IPS DF 6.9 (cell line): ENCODE measurements at regions not wholly inside any gene's neighbourhood (a gene's known extent, or its start where the extent isn't known, plus 50 kb on each side); places are given as distances from the start of the nearest gene placed in this dataset.
"Not testable (repeated sequence)": the region's sequence is repeated elsewhere in the genome, so short reads cannot be mapped to it uniquely, and the experiment has no call there.

ENCODE experiments used
- DNase-seq: peaks from one replicate; pipeline ENCODE4 v3.0.0-alpha.2; 2013; ENCODE audit warnings: low read depth, low spot score
- H3K27ac ChIP-seq: one replicate; pipeline ENCODE4 v1.5.1; 2013; ENCODE audit warnings: low read length, control low read depth
- H3K27me3 ChIP-seq: 2 replicates; pipeline ENCODE4 v1.6.1; 2013; ENCODE audit warnings: mild to moderate bottlenecking, low read length; ENCODE audit not compliant: control insufficient read depth, insufficient read depth
- H3K36me3 ChIP-seq: 2 replicates; pipeline ENCODE4 v1.6.1; 2013; ENCODE audit warnings: low read length; ENCODE audit not compliant: control insufficient read depth, insufficient read depth
- H3K4me1 ChIP-seq: 2 replicates; pipeline ENCODE4 v1.6.1; 2013; ENCODE audit warnings: low read length; ENCODE audit not compliant: control insufficient read depth, insufficient read depth
- H3K4me3 ChIP-seq: 2 replicates; pipeline ENCODE4 v1.5.1; 2013; ENCODE audit warnings: mild to moderate bottlenecking, low read length
- H3K9me3 ChIP-seq: 2 replicates; pipeline ENCODE4 v1.6.1; 2013; ENCODE audit warnings: low read length, inconsistent platforms; ENCODE audit not compliant: control insufficient read depth, insufficient read depth
- WGBS: extraction: QIAGEN DNeasy Blood & Tissue Kit; methylation state at CpG from one replicate; pipeline ENCODE4 v1.1.7; 2013; ENCODE audit warnings: mixed read lengths, missing lambda C conversion rate; ENCODE audit not compliant: insufficient read length, insufficient coverage; 5-methylcytosine and 5-hydroxymethylcytosine counted together

DNA sequence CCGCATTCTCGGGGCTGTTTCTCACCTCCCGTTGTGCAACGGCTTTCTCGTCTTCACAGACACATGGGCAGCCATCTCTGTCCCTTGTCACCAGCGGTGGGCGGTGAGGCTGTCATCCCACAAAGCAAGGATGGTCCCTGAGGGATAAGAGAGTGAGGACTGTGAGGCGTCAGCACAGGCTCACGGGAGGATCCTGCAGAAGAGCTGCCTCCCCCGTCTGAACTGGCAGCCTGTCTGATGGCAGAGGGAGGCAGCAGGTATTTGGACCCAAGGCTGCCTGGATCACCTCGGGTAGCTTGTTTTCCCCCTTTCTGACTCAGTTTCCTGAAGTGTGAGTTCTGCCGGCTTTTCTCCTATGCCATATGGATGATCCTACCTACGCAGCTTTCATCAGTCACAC lies 208.8 kb downstream of the LAT start:
- not testable (repeated sequence) for H3K27me3 ChIP-seq, H3K9me3 ChIP-seq, H3K4me1 ChIP-seq, H3K36me3 ChIP-seq, H3K27ac ChIP-seq, DNase-seq, H3K4me3 ChIP-seq
- no CpG with 5 or more reads among the region's 13 CpGs for WGBS

DNA sequence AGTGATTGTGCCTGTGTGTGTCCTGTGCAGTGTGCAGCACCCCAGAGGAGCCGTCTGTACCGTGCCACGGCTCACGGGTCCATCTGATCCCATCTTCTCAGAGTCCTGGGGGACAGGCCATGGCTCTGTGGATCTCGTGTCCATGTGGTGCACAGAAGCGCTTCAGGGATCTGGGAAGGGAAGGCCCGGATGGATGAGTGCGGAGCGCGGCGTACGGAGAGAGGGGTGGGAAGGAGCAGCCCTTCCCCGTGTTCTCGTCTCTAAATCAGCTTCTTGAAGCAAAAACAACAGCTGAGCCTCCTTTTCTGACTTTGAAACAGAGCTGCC lies 208.4 kb downstream of the LAT start:
- WGBS = no CpG with 5 or more reads among the region's 14 CpGs
- not testable (repeated sequence) for DNase-seq, H3K36me3 ChIP-seq, H3K27me3 ChIP-seq, H3K4me1 ChIP-seq, H3K27ac ChIP-seq, H3K4me3 ChIP-seq, H3K9me3 ChIP-seq

DNA sequence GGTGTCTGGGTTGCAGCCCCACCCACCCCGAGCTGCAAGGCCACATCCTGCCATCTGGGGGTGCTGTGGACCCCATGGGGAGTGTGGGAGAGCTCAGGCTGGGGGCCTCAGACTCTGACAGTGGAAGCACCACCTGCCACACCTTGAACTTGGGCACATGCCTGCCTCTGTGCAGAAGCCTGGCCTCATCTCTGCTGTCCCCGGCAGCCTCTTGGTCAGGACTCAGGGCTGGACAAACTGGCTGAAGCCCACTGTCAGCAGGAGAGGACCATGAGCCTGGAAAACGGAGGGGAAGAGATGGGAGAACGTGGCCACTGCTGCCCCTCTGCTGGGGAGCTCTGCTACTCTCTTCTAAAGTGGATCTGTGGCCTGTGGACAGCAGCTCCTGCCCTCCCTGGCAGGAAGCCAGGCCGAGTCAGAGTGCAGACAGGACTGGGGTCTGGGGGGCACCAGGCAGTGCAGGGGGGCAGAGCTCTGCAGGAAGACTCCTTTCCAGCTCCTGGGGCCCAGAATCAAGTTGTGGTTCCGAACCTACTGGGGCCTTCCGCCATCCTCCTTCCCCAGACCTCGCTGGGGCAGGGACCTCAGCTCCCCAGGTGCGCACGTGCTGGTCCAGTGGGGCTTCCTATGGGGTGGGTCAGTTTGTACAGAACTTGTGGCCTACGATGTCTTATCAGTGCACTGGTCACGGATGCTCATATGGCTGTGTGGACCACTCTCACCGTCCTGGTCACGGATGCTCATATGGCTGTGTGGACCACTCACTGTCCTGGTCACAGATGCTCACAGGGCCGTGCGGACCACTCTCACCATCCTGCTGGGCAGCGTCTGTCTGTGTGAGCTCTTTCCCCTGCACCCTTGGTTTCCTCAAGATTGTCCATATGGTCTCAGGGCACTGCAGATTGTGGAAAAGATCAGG lies 207.7 kb downstream of the LAT start:
- Histone ChIP-seq H3K27me3 (no peaks in the 10 kb centered on the region), H3K9me3 (no peaks in the 10 kb centered on the region), H3K27ac (no peak overlapping the region), H3K4me3 (no peak overlapping the region), H3K4me1 (no peaks in the 10 kb centered on the region; the same call in 1 of the 2 replicates), H3K36me3 (no peaks in the 10 kb centered on the region)
- no CpG with 5 or more reads among the region's 17 CpGs for WGBS
- no peak for DNase-seq

DNA sequence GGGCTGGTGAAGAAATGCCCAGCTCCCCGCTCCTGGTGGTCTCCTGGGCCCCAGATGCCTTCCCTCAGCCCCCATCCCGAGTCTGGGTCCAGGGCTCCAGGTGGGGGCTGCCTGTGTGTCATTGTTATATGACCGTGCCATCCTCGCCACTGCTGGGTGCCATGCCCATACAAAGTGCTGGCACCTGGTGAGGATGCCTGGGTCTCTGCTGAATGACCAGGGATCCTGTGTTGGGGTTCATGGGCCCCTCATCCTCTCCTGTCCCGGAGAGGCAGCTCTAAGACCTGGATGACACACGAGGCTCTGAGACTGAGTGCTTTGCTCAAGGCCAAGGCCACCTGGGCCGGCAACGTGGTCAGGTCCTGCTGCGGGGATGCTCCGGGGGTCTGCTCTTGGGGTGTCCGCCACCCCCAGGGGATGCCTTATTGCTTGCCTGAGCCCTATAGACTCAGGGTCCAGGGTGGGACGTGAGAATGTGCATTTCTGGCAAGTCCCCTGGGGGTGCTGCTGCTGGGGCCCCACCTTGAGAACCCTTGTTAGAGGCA lies 206.9 kb downstream of the LAT start:
- H3K36me3 ChIP-seq, DNase-seq, H3K27me3 ChIP-seq, H3K4me1 ChIP-seq, H3K4me3 ChIP-seq, H3K27ac ChIP-seq, H3K9me3 ChIP-seq: not testable (repeated sequence)
- WGBS = no CpG with 5 or more reads among the region's 12 CpGs

DNA sequence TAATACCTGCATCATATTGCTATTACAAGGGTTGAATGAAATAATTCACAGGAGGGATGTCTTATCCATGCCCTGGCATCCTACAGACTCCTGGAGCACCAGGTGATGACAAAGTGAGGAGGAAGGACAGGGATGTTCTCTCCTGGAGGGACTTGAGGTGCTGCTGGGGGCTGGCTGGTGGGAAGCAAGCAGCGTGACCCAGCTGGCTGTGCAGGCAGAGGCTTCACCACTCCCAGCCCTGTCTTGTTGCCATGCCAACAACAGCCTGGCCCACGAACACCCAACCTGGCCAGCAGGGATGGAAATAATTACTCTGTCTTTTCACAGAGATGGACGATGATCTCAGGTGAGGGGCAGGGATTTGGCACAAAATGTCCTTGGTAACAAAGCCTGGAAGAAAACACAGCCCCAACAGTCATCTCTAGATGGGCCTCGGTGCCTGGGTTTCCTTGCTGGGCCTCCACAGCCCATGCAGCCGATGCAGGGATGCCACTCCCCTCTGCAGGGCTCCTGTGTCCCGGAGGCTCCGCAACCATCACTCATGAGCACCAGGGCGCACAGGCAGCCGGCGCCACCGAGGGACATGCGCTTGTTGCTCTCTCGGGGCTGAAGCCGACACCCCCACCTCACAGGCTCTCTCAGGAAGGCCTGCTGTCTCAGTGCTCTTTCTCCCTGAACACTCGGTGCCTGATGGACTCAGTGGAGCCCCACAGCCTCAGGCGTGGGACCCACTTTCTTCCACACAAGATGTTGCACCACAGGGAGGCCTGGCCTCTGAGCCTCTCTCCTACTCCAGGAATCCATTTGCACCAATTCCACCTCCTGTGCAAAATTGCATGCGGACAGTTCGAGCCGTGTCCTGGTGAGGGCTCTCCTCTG lies 205.9 kb downstream of the LAT start:
- H3K4me3 ChIP-seq, H3K36me3 ChIP-seq, H3K27me3 ChIP-seq, H3K27ac ChIP-seq, DNase-seq, H3K4me1 ChIP-seq, H3K9me3 ChIP-seq: not testable (repeated sequence)
- no CpG with 5 or more reads among the region's 19 CpGs for WGBS

DNA sequence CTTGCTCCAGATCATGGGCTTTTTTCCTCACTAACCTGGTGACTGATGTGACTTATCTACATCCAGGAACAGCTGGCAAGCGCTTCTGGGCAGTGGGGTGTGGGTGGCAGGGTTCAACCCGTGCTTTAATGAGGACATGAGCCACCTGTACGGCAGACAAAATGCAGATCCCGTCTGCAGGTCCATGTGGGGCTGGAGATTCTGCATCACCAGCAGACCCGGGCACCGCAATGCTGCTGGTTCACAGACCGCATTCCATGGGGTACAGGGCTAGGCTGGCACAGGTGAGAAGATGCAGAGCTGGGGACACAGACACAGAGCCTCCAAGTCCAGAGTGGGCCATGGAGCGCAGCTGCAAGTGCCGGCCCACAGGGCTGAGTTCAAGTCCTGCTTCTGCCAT lies 204.0 kb downstream of the LAT start:
- H3K4me1 ChIP-seq, H3K27me3 ChIP-seq, H3K9me3 ChIP-seq, H3K27ac ChIP-seq, H3K4me3 ChIP-seq, H3K36me3 ChIP-seq, DNase-seq: not testable (repeated sequence)
- WGBS = no CpG with 5 or more reads among the region's 9 CpGs

DNA sequence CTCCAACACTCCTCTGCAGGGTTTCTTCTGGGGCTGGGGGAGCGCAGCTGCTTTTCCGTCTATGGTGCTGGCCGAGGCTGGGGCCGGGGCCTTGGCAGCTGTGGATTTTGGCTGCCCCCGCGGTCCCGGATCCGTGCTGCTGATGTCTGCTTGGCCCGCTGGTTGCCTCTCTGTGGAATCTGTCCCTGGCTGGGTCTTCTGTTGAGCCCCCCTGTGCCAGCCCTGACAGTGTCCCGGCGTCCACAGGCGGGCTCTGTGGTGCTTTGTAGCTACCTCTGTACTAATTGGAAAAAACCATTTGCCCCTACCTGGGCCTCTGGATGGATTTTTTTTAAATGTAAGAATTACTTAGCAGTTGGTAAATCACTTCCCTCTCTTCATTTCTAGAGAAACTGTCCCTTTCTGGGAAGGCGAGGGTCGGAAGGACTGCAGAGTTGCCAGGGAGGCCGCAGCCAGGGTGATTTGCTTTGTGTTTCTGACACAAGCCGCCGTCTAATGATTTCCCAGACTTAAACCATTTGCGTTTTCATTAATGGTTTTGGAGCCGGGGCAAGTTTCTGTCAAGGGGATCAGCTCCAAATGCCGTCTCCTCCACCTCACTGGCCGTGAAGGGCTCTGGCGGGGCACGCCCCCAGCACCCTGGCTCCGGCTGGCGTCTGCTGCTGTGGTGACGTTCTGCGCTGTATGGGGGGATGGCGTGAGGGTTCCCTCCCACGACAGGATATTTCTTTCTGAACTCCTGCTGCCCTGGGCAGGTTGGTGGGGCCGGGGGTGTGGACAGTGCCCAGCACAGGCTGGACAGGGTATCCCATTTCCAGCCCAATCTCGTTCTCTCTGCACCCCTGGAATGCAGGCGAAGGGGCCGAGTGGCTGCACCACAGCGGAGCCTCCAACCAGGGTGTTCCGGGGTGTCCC lies 201.7 kb downstream of the LAT start:
- H3K4me1 ChIP-seq, H3K9me3 ChIP-seq, H3K36me3 ChIP-seq, H3K27me3 ChIP-seq, H3K27ac ChIP-seq, H3K4me3 ChIP-seq, DNase-seq: not testable (repeated sequence)
- WGBS = no CpG with 5 or more reads among the region's 35 CpGs

DNA sequence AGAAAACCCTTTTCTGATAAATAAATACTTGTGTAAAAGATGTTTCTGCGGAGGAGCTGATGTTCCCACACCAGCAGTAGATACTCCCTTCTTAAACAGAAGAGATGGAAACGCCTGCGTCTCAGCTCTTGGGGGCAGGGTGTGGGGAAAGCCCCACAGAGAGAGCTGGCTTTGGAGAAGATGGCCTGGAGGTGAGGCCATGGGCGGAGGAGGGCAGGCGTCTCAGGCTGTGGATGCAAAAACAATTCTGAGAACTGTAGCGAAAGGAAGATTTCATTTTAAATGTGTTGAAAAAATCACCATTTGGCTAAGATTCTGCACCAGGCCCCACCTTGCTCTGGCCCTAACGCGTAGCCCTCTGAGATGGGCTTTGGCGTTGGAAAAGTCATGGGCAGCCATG lies 201.0 kb downstream of the LAT start:
- H3K27ac ChIP-seq, DNase-seq, H3K4me1 ChIP-seq, H3K9me3 ChIP-seq, H3K27me3 ChIP-seq, H3K36me3 ChIP-seq, H3K4me3 ChIP-seq: not testable (repeated sequence)
- no CpG with 5 or more reads among the region's 9 CpGs for WGBS

DNA sequence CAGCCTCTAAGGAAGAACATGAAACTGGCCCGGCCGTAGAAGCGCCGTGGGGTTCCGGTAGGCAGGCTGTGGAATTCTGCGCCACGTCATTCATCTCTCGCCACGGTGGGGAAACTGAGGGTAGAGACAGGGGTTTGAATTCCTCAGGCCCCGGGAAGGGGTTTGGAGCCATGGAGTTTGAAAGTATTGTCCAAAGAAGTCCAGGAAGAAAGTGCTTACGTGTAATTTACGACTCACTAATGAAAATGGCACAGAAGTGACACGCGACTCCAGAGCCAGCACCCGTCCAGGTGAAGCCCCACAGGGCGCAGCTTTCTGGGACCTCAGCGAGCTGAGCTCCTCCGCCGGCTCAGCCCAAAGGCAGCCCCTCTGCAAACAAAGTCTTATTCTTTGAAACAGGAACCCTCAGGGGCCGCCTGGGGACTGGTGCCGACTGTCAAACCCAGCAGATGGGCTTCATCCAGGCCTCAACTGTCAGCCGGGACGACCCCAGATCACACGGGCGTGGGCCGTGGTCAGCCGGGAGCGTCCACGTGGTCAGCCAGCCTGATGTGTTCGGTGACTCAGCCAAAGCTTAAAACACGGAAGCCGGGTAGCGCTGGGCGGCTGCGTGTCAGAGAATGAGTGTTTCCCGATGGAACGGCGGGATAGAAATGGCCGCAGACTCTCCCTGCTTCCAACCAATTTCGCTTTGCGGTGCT lies 200.0 kb downstream of the LAT start:
- not testable (repeated sequence) for H3K27me3 ChIP-seq, DNase-seq, H3K36me3 ChIP-seq, H3K4me3 ChIP-seq, H3K4me1 ChIP-seq, H3K27ac ChIP-seq, H3K9me3 ChIP-seq
- no CpG with 5 or more reads among the region's 41 CpGs for WGBS
